ENCODE measurements at regions not wholly inside any gene's neighbourhood (a gene's known extent, or its start where the extent isn't known, plus 50 kb on each side); places are given as distances from the start of the nearest gene placed in this dataset.

GRCh38 chrX:6778544-6779503 lies 243.9 kb upstream of the VCX3A start:
- no peak for DNase-seq

- DNase-seq = no peak
These were observed 242.5 kb upstream of the VCX3A start for GRCh38 chrX:6777238-6778002.

- DNase-seq = no peak
These were observed 236.0 kb upstream of the VCX3A start for GRCh38 chrX:6770936-6771335.

- no peak for DNase-seq
These were observed 234.0 kb upstream of the VCX3A start for GRCh38 chrX:6768881-6769280.

GRCh38 chrX:6761251-6761650 lies 226.3 kb upstream of the VCX3A start:
- no peak for DNase-seq

- DNase-seq = no peak
These were observed 224.9 kb upstream of the VCX3A start for GRCh38 chrX:6759655-6760375.

- no peak for DNase-seq
These were observed 223.3 kb upstream of the VCX3A start for GRCh38 chrX:6758234-6758633.

- DNase-seq = no peak
These were observed 222.7 kb upstream of the VCX3A start for GRCh38 chrX:6757631-6758030.

GRCh38 chrX:6748595-6748994 lies 213.7 kb upstream of the VCX3A start:
- no peak for DNase-seq

- no peak for DNase-seq
These were observed 203.9 kb upstream of the VCX3A start for GRCh38 chrX:6738518-6739470.

- no peak for DNase-seq
These were observed 200.1 kb upstream of the VCX3A start for GRCh38 chrX:6734844-6735634.

GRCh38 chrX:6732101-6732500 lies 197.2 kb upstream of the VCX3A start:
- no peak for DNase-seq

GRCh38 chrX:6729626-6730025 lies 194.7 kb upstream of the VCX3A start:
- DNase-seq = no peak

GRCh38 chrX:6718766-6719165 lies 183.8 kb upstream of the VCX3A start:
- DNase-seq = no peak

- no peak for DNase-seq
These were observed 173.9 kb upstream of the VCX3A start for GRCh38 chrX:6708676-6709380.

- no peak for DNase-seq
These were observed 173.1 kb upstream of the VCX3A start for GRCh38 chrX:6708041-6708440.

- DNase-seq = no peak
These were observed 172.6 kb upstream of the VCX3A start for GRCh38 chrX:6707497-6707896.

- no peak for DNase-seq
These were observed 166.2 kb upstream of the VCX3A start for GRCh38 chrX:6701085-6701484.

GRCh38 chrX:6695717-6696116 lies 160.8 kb upstream of the VCX3A start:
- DNase-seq = no peak

GRCh38 chrX:6694977-6695376 lies 160.1 kb upstream of the VCX3A start:
- no peak for DNase-seq

- DNase-seq = no peak
These were observed 159.3 kb upstream of the VCX3A start for GRCh38 chrX:6694221-6694620.
